GM18520 (cell line): ENCODE measurements at regions not wholly inside any gene's neighbourhood (a gene's known extent, or its start where the extent isn't known, plus 50 kb on each side); places are given as distances from the start of the nearest gene placed in this dataset.

Source experiments
- ATAC-seq: cut with Tn5 transposase; IDR thresholded peaks from one replicate; pipeline ENCODE4 v1.9.1; 2021; ENCODE audit not compliant: unreplicated experiment

- no peak for ATAC-seq
Measured at GRCh38 chr7:130909881-130910672, 176.1 kb upstream of the KLF14 start.

GRCh38 chr7:130910949-130911944, 177.2 kb upstream of the KLF14 start:
- ATAC-seq, result no peak

DNA sequence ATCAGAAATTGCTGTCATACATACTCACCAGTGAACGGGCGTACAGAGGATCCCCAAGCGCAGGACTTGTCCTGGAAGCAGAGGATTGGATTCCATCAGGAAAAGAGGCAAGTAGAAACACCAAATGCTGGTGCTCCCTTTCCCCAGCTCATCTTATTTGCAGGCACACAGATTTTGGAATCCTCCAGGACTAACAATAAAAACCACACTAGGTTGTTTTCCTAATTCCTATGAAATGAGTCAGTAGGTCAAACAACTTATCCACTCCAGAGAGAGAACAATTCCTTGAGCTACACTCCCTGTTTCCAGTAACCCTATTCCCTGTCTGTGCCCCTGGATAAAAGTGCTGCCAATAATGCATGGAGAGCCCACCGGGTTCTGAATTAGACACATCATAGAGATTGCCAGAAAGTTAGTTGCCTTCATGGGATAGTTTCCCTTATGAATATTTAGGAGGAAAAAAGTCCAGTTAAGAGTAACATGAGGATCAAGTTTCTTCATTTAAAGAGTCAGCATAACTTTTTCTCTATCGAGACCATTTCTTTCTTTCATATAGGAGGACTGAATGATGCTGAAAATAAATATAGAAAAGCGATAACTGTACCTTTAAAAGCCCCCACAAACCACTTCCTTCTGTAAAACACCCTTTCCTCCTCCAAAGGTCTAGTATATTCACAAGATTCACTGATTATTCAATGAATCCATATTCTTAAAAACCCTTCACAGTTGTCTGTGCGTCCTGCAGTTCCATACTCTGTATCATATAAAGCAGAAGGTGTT, 178.3 kb upstream of the KLF14 start:
- no peak for ATAC-seq

DNA sequence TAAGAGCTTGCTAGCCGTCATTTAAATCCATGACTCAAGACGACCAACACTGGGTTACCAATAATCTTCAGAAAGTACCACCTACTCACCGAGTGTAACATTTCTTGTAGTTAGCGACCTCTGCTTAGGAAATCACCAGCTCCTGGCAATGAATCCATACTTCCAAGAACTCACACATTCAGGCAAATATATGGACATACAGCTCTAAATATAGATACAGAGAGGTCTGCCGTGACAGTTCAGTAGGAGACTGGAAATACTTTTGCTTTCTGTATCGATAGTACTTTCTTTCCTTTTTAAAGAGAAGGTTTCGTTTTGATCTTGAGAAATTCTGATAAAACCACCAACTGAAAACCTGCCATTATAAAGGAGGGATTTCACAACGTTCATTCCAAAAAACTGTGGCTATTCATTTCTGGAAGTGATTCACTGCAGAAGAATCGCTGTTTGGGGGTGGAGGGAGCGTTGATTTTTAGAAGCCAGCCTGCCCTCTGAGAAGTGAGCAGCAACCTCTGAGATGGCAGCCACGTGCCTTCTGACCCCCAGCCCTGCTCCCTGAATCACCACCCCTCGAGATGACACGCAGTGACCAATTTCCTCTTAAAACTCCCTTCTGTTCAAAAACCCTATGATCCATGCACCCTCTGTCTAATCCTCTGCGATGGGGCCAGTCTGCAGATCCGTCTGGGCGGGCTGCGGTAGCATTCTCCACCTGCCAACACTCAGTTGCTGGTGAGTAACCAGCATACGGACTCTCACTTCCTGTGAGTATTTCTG, 179.0 kb upstream of the KLF14 start:
- ATAC-seq, result peak; percentile 84

DNA sequence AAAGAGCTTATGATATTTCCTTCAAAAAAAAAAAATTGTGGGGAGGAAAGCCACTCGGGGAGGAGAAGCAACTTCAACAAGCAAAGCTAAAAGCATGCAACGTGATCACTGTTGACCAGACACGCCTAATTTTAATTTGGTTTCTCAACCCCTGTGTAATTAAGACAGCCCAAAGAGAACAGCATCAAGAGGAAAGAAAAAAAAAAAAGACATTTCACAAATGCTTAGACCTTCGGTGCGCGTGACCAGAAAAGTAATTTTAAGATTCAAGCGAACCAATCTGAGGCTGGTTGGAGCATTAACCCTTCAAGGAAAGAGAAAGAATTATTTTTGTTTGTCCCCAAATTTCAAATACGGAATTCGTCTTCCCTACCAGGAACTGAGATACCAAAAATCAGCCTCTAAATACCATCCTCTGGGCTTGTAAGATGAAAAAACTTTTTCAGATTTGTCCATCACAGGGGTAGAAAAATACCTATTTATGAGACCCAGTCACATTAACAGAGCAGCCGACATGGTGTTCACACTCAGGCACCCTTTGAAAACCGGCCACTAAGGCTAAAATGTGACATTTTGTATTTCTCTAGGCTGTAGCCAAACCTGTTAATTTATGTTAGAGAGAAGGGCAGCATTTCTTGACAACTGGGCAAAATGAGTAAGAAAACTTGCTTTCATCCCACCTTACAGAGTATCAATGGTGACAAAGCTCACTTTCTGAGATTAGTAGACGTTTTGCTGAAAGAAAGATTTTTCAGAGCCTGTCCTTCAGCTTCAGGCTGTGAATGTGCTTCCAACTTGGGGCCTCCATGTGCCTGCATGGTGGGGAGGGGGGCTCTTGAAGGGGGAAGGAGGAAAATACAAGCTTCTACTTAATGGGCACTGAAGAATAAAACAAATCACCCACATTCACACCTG, 179.9 kb upstream of the KLF14 start:
- no peak for ATAC-seq

DNA sequence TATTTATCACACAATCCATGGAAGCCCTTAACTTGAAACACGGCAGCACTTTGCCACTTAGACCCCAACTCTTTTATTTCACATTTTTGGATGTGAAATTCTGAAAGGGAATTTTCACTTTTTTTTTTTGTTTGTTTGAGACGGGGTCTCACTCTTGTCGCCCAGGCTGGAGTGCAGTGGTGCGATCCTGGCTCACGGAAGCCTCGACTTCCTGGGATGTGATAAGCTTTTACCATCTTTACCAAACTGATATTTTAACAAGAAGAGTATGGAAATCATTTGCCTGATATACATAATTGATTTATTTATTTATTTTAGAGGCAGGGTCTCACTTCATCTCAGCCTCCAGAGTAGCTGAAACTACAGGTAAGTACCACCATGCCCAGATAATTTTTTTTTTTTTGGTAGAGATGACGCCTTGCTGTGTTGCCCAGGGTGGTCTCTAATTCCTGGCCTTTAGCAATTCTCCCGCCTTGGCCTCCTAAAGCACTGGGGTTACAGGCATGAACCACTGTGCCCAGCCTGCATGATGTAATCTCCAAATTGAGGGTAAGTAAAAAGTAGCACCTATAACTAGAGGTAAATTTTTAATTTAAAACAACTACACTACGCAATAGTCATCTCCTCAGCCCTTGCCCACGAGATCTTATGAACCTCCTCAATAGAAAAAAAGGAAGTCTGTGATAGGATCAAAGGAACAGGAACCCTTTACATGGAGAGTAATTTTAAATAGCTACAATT, 180.7 kb upstream of the KLF14 start:
- no peak for ATAC-seq

DNA sequence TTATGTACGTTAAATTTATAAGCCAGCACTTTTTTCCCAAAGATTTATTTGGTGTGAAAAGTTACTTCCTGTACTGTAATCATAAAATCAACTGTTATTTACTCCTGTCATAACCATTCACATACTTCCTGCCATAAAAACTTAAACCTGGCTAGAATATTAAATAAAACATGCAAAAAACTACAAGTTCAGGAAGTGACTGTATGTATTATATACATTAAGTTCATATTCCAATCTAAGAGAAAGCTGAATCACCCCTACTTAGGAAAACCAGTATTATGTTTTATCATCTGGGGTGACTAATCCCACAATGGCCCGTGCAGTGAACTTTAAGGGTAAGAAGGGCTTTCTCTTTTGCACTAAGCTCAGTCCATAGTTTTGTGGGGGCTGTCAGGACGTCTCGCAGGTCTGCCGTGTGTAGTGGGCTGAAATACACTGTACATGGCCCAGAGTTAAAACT, 183.7 kb upstream of the KLF14 start:
- no peak for ATAC-seq

- ATAC-seq, result no peak
Measured at GRCh38 chr7:130918129-130919052, 184.4 kb upstream of the KLF14 start.

DNA sequence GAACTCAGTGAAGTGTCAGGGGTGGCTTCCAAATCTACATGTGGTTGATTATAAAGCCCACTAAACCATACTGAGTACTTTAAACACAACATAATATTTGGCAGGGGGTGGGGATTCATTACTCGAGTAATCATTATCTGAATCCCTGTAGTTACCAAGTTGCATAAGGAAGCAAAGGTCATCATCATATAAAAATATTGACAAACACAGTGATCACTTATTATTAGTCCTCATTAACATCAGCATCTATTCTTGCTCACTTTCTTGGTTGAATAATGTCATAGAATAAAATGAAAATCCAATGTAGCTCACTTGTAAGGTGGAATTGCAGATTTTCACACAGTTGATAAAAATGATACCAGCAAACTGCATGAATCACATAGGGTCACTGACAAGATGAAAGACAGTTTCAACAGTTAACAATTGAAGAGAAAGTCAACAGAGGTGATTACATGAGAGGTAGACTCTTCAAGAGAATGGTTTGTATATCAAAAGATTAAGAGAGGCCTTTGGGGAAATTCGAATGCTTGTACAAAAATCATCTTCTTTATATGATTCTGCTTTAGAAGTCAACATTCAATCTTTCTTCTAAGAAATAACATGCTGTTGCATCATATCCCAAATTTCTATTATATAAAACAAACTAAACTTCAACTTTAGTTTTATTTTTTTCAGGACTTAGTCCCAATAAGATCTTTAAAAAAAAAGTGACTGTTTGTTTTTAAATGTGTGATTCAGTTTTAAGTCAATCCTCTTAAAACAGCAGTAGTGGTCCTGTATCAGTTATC, 185.5 kb upstream of the KLF14 start:
- no peak for ATAC-seq

GRCh38 chr7:130920122-130920521, 186.1 kb upstream of the KLF14 start:
- no peak for ATAC-seq

GRCh38 chr7:130921391-130922180, 187.6 kb upstream of the KLF14 start:
- ATAC-seq, result no peak

GRCh38 chr7:130922206-130923112, 188.5 kb upstream of the KLF14 start:
- ATAC-seq, result no peak

DNA sequence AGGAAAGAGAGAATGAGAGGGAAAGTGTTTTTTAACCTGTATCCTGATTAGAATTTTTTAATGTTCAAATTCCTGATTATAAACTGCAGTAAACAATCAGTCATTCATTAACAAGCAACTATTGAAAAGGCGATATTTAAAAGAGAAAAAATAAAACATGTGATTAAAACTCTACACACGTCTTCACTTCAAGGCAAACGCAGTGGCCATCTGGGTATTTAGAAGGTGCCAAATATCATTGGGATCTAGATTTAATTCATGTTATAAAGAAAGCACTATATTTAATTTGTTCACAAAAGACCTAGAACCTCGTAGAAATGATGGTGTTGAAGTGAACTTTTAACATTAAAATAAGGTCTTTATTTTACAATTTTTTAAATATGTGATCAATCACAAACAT, 189.4 kb upstream of the KLF14 start:
- ATAC-seq, result no peak

- ATAC-seq, result no peak
Measured at GRCh38 chr7:130923930-130924329, 189.9 kb upstream of the KLF14 start.
